ENCODE measurements at regions not wholly inside any gene's neighbourhood (a gene's known extent, or its start where the extent isn't known, plus 50 kb on each side); places are given as distances from the start of the nearest gene placed in this dataset.
"Not testable (repeated sequence)": the region's sequence is repeated elsewhere in the genome, so short reads cannot be mapped to it uniquely, and the experiment has no call there.

DNA sequence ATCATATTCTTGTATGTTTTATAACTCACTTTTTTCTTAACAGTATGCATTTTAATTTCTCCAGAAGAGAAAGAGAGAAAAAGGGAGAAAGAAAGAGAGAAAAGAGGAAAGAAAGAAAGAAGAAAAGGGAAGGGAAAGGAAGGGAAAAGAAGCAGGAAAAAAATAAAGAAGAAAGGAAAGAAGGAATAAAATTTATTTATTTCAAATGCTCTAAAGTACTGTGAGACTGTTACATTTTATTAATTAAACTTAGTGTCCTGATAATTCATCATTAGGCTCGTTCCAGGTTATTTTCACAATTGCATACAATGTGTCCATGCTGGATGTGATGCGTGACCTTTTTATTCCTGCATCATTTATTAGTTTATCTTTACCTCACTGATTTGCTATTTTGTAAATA is 1023.4 kb upstream of the KLHL29 start:
- TF ChIP-seq JUND (IDR thresholded peaks at IDR 0.05; ENCODE audit: low read depth), result no peak
- no peak for DNase-seq (ENCODE audit: low read depth in 1 of 2, low spot score in 1 of 2)
- in situ Hi-C loops (cut with HindIII; ENCODE audit: low pct_unique_long_range_greater_than_20kb, low sequenced_read_pairs), result no loop called here

DNA sequence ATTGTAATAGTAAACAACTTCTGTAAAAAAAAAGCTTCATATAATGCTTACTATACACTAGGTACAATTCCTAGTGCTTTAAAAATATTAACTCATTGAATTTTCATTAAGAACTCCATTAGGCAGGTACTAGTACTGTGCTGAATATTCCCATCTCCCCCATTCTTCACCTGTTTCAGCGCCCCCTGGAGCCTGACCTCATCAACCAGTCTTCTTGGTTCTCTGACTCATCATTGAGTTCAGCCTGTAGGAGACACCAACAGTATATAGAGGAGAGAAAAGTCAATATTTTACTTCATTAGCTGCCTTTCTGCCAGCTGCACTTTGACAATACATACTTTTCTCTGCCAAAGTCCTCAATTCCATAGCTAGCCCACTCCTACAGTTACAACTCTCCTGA is 1009.9 kb upstream of the KLHL29 start:
- in situ Hi-C loops (cut with HindIII; ENCODE audit: low pct_unique_long_range_greater_than_20kb, low sequenced_read_pairs), result no loop called here
- no peak for TF ChIP-seq JUND (IDR thresholded peaks at IDR 0.05; ENCODE audit: low read depth)
- DNase-seq (ENCODE audit: low read depth in 1 of 2, low spot score in 1 of 2), result no peak

DNA sequence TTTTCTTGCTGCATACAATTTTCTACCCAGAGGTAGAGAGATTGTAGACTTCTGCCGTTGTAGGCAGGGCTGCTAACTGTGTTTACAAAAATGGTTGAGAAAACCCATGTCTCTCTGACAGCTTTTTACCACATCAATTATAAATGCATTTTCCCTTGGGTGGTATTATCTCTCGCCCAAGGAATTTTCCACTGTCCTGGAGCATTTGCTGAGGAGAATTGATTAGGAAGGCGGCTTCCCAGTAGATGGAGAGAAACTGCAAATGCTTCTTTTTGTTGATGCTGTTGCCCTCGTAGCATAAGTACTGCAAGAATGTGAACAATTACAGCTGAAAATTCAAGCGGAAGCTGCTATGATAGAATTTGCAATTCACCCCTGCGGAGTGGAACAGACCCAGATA is 1007.7 kb upstream of the KLHL29 start:
- DNase-seq (ENCODE audit: low read depth in 1 of 2, low spot score in 1 of 2), result no peak
- in situ Hi-C loops (cut with HindIII; ENCODE audit: low pct_unique_long_range_greater_than_20kb, low sequenced_read_pairs), result no loop called here
- TF ChIP-seq JUND (IDR thresholded peaks at IDR 0.05; ENCODE audit: low read depth), result no peak

DNA sequence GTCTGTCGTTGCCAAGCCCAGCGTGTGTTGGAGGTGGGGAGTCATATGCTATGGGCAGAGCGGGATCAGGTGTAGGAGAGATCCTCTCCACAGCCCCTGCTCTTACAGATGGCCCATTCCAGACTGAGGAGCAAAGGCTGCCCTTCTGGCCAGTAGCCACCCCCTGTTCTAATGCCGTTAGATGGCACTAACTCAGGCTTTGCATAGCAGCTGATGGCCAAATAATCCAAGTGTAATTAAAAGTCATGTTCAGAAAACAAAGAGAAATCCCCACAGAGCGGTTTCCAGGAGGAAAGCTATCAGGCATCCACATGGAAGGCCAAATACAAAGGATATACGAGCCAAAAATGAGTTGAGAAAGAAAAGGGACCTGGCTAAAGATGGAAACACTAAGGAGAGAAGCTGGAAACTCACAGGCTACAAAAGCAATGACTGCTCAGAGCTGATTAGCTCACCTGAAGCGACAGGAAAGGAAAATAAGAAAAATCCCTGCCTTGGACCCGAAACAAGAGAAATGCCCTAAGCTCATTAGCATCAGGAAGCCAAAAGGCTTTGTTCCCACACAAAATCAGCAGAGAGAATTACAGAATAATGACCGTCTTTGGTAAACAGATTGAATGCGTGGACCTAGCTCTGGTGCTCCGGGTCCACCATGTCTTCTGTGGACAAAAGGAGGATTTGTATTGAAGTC is 1002.4 kb upstream of the KLHL29 start:
- in situ Hi-C loops (cut with HindIII; ENCODE audit: low pct_unique_long_range_greater_than_20kb, low sequenced_read_pairs), result no loop called here
- DNase-seq (ENCODE audit: low read depth in 1 of 2, low spot score in 1 of 2), result no peak
- no peak for TF ChIP-seq JUND (IDR thresholded peaks at IDR 0.05; ENCODE audit: low read depth)

DNA sequence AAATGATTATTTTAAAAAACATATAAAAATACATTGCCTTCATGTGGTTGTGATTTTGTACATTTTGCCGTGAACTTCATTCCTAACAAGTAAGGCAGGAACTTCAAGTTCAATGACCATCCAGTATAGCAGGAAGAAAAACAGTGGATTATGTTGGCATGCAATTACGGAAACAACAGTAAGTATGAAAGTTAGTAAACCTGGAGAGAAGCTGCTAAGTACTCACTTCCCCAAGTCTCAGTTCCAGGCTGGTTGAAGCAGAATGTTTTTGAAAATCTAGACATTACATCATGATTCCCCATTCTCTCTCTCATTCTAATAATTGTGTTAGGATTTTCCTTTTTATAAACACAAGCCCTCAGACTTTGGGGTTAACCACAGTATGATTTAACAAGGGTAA is 987.1 kb upstream of the KLHL29 start:
- TF ChIP-seq JUND (IDR thresholded peaks at IDR 0.05; ENCODE audit: low read depth), result no peak
- DNase-seq (ENCODE audit: low read depth in 1 of 2, low spot score in 1 of 2), result no peak
- in situ Hi-C loops (cut with HindIII; ENCODE audit: low pct_unique_long_range_greater_than_20kb, low sequenced_read_pairs), result no loop called here

DNA sequence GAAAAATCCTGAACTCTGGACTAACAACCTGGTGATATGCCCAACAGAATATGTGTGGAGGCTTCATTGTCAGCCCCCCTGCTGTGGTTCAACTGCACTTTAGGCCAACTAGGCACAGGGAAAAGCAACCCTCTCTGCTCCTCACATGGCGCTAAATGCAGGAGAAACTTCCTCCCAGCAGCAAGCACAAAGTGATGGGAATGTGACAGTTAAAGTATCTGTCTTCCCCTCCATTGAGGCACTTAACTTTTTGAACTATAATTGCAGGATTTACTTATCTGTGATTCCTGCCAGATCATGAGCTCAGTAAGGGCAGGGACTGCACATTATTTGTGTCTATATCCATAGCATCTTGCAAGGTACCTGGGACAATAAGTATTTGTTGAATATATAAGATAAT is 981.2 kb upstream of the KLHL29 start:
- TF ChIP-seq JUND (IDR thresholded peaks at IDR 0.05; ENCODE audit: low read depth), result no peak
- in situ Hi-C loops (cut with HindIII; ENCODE audit: low pct_unique_long_range_greater_than_20kb, low sequenced_read_pairs), result no loop called here
- no peak for DNase-seq (ENCODE audit: low read depth in 1 of 2, low spot score in 1 of 2)

DNA sequence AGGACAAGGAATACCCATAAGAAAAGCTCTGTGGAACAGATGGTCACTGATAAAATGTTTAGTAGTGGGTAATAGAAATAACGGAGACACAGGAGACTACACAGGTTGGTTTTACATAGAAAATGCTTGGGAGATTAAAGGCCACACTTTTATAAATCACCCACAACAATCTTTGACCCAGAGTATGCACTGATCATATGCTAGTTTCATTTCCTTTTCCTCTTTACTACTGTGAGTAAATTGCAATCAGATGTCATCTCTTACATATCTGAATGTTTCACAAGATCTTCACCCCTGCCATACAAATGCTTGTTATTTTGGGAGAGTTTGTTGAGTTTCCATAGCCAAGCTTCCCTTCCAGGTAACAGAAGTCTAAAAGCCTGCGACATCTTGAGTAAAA is 978.4 kb upstream of the KLHL29 start:
- no peak for DNase-seq (ENCODE audit: low read depth in 1 of 2, low spot score in 1 of 2)
- in situ Hi-C loops (cut with HindIII; ENCODE audit: low pct_unique_long_range_greater_than_20kb, low sequenced_read_pairs), result no loop called here
- no peak for TF ChIP-seq JUND (IDR thresholded peaks at IDR 0.05; ENCODE audit: low read depth)

DNA sequence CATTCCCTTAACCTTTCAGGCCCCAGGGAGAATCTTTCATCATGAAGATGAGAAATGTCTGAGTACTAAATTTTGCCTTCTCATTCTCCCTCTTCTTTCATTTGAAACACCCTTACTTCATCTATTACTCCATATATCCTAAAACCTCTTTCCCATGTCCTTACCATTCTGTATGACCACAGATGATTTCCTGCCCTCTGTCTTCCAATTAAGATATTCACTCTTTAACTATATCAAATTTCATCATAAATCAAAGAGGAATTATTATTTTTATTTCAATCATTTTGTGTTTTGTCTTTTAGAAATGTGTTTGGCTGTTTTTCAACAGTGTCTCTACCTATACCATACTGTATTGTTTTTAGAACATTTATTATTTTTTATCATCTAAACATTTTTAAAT is 964.9 kb upstream of the KLHL29 start:
- in situ Hi-C loops (cut with HindIII; ENCODE audit: low pct_unique_long_range_greater_than_20kb, low sequenced_read_pairs), result no loop called here
- DNase-seq (ENCODE audit: low read depth in 1 of 2, low spot score in 1 of 2), result no peak
- TF ChIP-seq JUND (IDR thresholded peaks at IDR 0.05; ENCODE audit: low read depth), result no peak

DNA sequence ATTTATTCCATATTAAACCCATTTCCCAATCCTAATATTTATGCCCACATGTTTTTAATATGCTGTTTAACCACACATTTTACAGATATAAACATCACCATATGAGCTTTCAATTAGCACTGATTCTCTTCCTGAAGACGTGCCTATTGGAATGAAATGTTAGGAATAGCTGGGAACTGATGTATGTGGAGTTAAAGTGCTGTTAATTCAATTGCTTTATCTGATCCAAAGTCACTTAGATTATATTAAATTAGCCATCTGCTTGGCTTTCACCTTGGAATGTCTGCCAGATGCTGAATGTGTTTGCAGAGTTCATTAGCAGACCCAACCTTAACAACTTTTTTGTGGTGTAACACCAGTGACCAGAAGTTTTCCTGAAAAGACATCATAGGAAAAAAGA is 942.9 kb upstream of the KLHL29 start:
- in situ Hi-C loops (cut with HindIII; ENCODE audit: low pct_unique_long_range_greater_than_20kb, low sequenced_read_pairs), result no loop called here
- no peak for DNase-seq (ENCODE audit: low read depth in 1 of 2, low spot score in 1 of 2)
- TF ChIP-seq JUND (IDR thresholded peaks at IDR 0.05; ENCODE audit: low read depth), result no peak

DNA sequence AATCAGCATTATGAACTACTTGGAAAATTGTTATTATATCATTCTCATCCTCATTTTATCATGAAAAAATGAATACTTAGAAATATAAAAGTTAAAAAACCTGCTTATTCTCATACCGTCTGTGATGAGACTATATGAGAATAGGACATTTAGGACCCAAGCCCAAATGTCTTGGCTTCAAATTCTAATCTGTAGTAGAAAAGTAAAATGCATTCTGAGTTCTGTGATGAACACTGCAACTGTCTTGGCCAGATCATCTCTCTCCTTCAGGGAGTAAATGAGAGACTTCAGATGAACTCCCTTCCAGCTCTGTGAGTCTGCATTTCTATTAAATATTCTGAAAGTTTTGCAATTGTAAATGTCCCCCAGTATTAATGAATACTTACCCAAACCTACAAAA is 940.7 kb upstream of the KLHL29 start:
- TF ChIP-seq JUND (IDR thresholded peaks at IDR 0.05; ENCODE audit: low read depth), result no peak
- in situ Hi-C loops (cut with HindIII; ENCODE audit: low pct_unique_long_range_greater_than_20kb, low sequenced_read_pairs), result no loop called here
- DNase-seq (ENCODE audit: low read depth in 1 of 2, low spot score in 1 of 2), result no peak

DNA sequence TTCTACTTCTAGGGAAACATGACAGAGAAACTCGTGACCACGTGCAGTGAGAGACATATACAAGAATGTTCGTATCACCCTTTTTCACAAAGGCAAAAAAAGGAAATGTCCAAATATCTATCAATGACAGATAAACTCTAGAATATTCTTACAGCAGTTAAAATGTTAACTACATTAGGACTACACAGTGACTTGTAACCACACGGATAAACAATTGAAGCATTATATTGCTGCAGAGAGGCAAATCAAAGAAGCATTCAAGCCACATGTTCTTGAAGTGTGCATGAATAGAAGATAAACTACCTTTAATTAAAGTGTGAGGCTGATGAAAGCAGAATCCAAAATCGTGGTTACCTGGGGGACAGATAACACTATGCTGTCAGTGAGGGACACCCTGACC is 935.3 kb upstream of the KLHL29 start:
- no peak for DNase-seq (ENCODE audit: low read depth in 1 of 2, low spot score in 1 of 2)
- no peak for TF ChIP-seq JUND (IDR thresholded peaks at IDR 0.05; ENCODE audit: low read depth)
- in situ Hi-C loops (cut with HindIII; ENCODE audit: low pct_unique_long_range_greater_than_20kb, low sequenced_read_pairs), result no loop called here

DNA sequence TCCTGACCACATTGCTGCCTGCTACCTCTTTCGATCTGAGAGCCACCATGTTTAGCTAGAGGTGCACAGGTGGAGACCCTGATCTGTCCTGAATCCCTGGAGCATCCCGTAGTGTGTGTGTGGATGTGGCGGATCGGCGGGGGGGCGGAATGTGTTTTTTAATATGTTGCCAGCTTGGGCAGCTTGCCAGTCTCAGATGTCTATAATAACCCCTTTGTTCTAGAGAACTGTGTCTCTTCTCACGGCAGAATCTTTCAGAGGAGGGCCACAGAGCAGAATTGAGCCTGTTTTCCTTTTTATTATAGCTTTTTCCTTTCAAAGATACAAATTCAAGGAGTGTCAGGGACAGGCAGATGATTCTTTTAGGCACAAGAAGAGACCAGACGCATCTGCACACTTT is 934.1 kb upstream of the KLHL29 start:
- DNase-seq (ENCODE audit: low read depth in 1 of 2, low spot score in 1 of 2), result no peak

DNA sequence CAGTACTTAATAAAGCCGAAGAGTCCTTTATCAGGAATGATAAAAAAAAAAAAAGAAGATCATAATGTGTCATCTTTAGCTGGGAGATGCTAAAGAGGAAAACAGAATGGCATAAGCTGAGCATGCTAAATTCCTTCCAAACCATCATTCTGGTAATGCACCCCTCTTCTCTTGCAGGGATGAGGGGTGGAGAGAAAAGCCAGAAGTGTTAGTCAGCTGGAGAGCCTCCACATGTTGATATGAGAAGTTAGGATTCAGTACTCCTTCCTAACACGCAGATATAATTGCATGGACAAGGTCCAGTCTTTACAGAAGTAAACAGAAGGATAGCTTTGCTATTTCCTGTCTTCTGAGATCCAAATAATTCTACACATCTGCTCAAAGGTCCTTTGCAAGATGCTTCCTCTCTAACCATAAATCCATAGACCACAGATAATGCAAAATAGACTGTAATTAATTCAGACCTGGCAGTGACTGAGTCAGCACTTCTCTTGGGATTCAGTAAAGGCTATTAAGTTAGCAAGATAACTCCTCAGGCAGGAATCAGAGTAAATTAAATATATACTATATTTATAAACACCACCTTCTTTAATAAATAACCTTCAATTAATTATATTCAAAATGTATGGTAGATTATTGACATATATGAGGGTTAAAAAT is 930.0 kb upstream of the KLHL29 start:
- TF ChIP-seq JUND (IDR thresholded peaks at IDR 0.05; ENCODE audit: low read depth), result no peak
- DNase-seq (ENCODE audit: low read depth in 1 of 2, low spot score in 1 of 2), result no peak
- in situ Hi-C loops (cut with HindIII; ENCODE audit: low pct_unique_long_range_greater_than_20kb, low sequenced_read_pairs), result no loop called here

More for the DNA sequence above, 934.1 kb upstream of the KLHL29 start:
- in situ Hi-C loops (cut with HindIII; ENCODE audit: low pct_unique_long_range_greater_than_20kb, low sequenced_read_pairs), result no loop called here
- TF ChIP-seq JUND (IDR thresholded peaks at IDR 0.05; ENCODE audit: low read depth), result no peak

DNA sequence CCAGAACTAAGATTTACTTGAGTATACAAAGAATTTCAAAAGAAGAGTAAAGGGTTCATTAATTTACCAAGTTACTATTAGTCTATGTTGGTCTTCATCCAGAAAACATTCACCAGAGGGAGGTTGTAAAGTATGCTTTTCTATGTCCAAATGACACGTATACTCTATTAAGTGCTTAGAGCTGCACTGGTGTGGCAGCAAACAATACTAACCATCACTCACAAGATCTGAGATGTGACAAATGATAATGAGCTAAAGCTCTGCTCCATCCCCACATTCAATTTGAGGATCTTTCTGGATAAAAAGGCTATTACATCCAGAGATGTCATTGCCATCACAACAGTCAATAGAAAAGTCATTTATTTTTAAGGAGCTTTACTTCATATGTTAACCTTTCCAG is 926.5 kb upstream of the KLHL29 start:
- in situ Hi-C loops (cut with HindIII; ENCODE audit: low pct_unique_long_range_greater_than_20kb, low sequenced_read_pairs), result no loop called here
- no peak for TF ChIP-seq JUND (IDR thresholded peaks at IDR 0.05; ENCODE audit: low read depth)
- DNase-seq (ENCODE audit: low read depth in 1 of 2, low spot score in 1 of 2), result no peak

DNA sequence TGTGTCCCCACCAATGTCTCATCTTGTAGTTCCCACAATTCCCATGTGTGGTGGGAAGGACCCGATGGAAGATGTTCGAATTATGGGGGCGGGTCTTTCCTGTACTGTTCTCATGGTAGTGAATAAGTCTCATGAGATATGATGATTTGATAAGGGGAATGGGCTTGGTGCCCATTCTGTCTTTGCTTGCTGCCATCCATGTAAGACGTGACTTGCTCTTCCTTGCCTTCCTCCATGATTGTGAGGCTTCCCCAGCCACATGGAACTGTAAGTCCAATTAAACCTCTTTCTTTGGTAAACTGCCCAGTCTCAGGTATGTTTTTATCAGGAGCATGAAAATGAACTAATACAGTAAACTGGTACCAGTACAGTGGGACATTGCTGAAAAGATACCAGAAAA is 909.9 kb upstream of the KLHL29 start:
- in situ Hi-C loops (cut with HindIII; ENCODE audit: low pct_unique_long_range_greater_than_20kb, low sequenced_read_pairs); DNase-seq (ENCODE audit: low read depth in 1 of 2, low spot score in 1 of 2): not testable (repeated sequence)
